IPS-15b (cell line): ENCODE measurements at regions not wholly inside any gene's neighbourhood (a gene's known extent, or its start where the extent isn't known, plus 50 kb on each side); places are given as distances from the start of the nearest gene placed in this dataset.

Experiments
- H3K27me3 ChIP-seq: one replicate; pipeline ENCODE4 v1.6.1; 2013; ENCODE audit warnings: low read length; ENCODE audit not compliant: control insufficient read depth, insufficient read depth
- H3K36me3 ChIP-seq: one replicate; pipeline ENCODE4 v1.6.1; 2013; ENCODE audit warnings: low read length; ENCODE audit not compliant: control insufficient read depth, insufficient read depth
- H3K4me1 ChIP-seq: one replicate; pipeline ENCODE4 v1.6.1; 2013; ENCODE audit warnings: mild to moderate bottlenecking, low read length; ENCODE audit not compliant: control insufficient read depth, insufficient read depth
- H3K4me3 ChIP-seq: one replicate; pipeline ENCODE4 v1.5.1; 2013; ENCODE audit warnings: low read depth, low read length
- H3K9ac ChIP-seq: one replicate; pipeline ENCODE4 v1.6.1; 2013; ENCODE audit warnings: low read depth, mild to moderate bottlenecking, low read length
- H3K9me3 ChIP-seq: one replicate; pipeline ENCODE4 v1.6.1; 2013; ENCODE audit warnings: mild to moderate bottlenecking, low read length; ENCODE audit not compliant: control insufficient read depth, insufficient read depth

DNA sequence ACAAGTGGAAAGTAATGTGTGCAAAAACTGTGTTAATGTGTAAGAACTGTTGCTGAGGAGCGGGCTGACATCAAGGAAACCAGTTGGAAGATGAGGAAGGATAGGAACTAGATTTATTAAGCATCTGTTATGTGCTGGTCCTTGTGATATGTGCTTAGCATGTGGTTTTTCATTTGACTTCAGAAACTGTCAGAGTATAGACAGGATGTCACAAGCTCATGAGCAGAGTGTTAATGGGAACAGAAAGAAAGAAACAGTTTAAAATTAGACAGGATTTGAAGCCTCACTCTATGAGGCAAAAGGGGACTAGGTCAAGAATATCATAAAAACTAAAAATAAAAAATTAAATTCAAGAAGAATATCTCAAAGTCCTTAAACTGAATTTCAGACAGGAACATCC lies 270.6 kb upstream of the DPPA4 start:
- Histone ChIP-seq H3K9ac (no peak overlapping the region), H3K4me1 (no peaks in the 10 kb centered on the region), H3K27me3 (no peaks in the 10 kb centered on the region), H3K9me3 (no peaks in the 10 kb centered on the region), H3K36me3 (no peaks in the 10 kb centered on the region), H3K4me3 (no peak overlapping the region)

GRCh38 chr3:109608574-109608973 lies 271.2 kb upstream of the DPPA4 start:
- Histone ChIP-seq H3K36me3 (no peaks in the 10 kb centered on the region), H3K27me3 (no peaks in the 10 kb centered on the region), H3K4me1 (no peaks in the 10 kb centered on the region), H3K9ac (no peak overlapping the region), H3K4me3 (no peak overlapping the region), H3K9me3 (no peaks in the 10 kb centered on the region)

DNA sequence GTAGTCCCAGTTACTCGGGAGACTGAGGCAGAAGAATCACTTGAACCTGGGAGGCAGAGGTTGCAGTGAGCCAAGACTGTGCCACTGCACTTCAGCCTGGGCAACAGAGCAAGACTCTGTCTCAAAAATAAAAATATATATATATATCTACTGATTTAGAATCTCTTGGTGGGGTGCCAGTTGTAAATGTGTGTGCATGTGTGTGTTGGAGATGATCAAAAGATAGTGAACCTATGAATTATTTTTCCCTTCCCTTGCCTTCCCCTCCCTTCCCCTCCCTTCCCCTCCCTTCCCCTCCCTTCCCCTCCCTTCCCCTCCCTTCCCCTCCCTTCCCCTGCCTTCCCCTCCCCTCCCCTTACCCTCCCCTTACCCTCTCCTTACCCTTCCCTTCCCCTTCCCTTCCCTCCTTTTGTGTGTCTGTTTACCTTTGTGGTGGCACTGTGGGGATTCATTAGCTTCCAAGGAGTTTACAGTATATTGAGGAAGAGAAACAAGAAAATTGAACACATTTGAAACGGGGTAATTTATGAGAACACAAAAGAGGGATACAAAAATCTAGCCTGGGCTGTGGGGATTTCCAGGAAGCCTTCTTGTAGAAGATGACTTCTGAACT lies 281.5 kb upstream of the DPPA4 start:
- no peaks in the 10 kb centered on the region for H3K4me1 ChIP-seq
- H3K4me3 ChIP-seq, result no peak overlapping the region
- H3K9me3 ChIP-seq, result no peaks in the 10 kb centered on the region
- no peak overlapping the region for H3K9ac ChIP-seq
- H3K27me3 ChIP-seq, result no peaks in the 10 kb centered on the region
- no peaks in the 10 kb centered on the region for H3K36me3 ChIP-seq

DNA sequence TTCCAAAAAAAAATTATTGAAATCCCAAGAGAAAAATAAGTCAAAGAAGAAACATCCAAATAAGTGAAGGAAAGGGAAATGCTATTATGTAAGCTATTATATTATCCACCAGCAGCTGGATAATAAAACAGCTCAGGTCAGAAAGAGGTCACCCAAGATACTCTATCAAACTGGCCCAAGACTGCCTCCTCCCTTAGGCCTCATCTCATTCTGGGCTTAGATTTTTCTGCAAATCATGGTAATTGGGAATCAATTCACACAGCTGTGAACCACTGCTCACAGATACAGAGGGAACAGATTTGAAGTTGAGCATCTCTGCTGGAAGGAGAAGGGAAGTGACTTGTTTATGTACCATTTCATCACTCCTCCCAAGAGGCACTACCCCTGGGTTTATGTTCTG lies 294.6 kb upstream of the DPPA4 start:
- H3K36me3 ChIP-seq, result no peaks in the 10 kb centered on the region
- H3K27me3 ChIP-seq, result no peaks in the 10 kb centered on the region
- H3K9me3 ChIP-seq, result no peaks in the 10 kb centered on the region
- H3K4me3 ChIP-seq, result no peak overlapping the region
- H3K4me1 ChIP-seq, result no peaks in the 10 kb centered on the region
- H3K9ac ChIP-seq, result no peak overlapping the region

GRCh38 chr3:109640146-109640652 lies 302.9 kb upstream of the DPPA4 start:
- Histone ChIP-seq H3K9ac (no peak overlapping the region), H3K36me3 (no peaks in the 10 kb centered on the region), H3K4me1 (no peaks in the 10 kb centered on the region), H3K4me3 (no peak overlapping the region), H3K27me3 (no peaks in the 10 kb centered on the region), H3K9me3 (no peaks in the 10 kb centered on the region)

DNA sequence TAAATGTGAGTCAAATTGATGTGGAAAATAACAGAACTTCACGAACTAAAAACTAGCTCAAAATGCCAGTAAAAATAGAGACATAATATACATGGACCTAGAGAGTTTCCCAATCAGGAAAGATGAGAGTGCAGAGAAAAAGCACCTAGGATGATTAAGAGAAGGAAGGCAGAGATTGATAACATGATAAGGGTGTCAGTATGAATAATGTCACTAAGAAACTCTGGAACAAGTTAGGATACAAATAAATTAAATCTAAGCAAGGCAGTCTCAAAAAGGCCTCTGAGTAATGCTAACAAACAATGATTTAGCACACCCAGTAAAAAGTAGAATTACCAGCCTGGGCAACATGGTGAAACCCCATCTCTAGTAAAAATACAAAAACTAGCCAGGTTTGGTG lies 304.7 kb upstream of the DPPA4 start:
- Histone ChIP-seq H3K4me1 (no peaks in the 10 kb centered on the region), H3K4me3 (no peak overlapping the region), H3K9me3 (no peaks in the 10 kb centered on the region), H3K9ac (no peak overlapping the region), H3K36me3 (no peaks in the 10 kb centered on the region), H3K27me3 (no peaks in the 10 kb centered on the region)

GRCh38 chr3:109643590-109643989 lies 306.2 kb upstream of the DPPA4 start:
- no peaks in the 10 kb centered on the region for H3K36me3 ChIP-seq
- H3K9me3 ChIP-seq, result no peaks in the 10 kb centered on the region
- H3K4me3 ChIP-seq, result no peak overlapping the region
- no peaks in the 10 kb centered on the region for H3K4me1 ChIP-seq
- no peak overlapping the region for H3K9ac ChIP-seq
- H3K27me3 ChIP-seq, result no peaks in the 10 kb centered on the region

GRCh38 chr3:109644332-109644731 lies 307.0 kb upstream of the DPPA4 start:
- Histone ChIP-seq H3K9me3 (no peaks in the 10 kb centered on the region), H3K27me3 (no peaks in the 10 kb centered on the region), H3K36me3 (no peaks in the 10 kb centered on the region), H3K4me3 (no peak overlapping the region), H3K9ac (no peak overlapping the region), H3K4me1 (no peaks in the 10 kb centered on the region)

DNA sequence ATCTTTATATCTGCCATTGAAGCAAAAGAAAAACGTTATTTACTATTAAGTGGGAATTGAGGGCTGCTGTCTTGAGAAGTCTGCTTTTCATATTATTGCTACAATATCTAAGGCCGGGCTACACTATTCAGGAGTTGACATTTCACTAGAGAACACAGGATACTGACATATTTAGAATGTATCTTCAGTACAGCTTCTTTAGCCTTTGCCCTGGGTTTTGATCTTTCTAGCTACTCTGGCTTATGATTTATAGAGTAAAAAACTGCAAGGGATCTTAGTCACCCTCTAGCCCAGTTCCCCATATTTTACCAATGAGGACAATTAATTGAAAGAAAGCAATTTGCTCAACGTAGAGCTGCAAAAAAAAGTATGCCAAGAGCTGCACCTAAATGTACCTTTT lies 307.4 kb upstream of the DPPA4 start:
- Histone ChIP-seq H3K9me3 (no peaks in the 10 kb centered on the region), H3K36me3 (no peaks in the 10 kb centered on the region), H3K4me1 (no peaks in the 10 kb centered on the region), H3K9ac (no peak overlapping the region), H3K4me3 (no peak overlapping the region), H3K27me3 (no peaks in the 10 kb centered on the region)

- no peaks in the 10 kb centered on the region for H3K4me1 ChIP-seq
- H3K9ac ChIP-seq, result no peak overlapping the region
- no peaks in the 10 kb centered on the region for H3K9me3 ChIP-seq
- no peaks in the 10 kb centered on the region for H3K36me3 ChIP-seq
- no peaks in the 10 kb centered on the region for H3K27me3 ChIP-seq
- no peak overlapping the region for H3K4me3 ChIP-seq
These were observed 310.7 kb upstream of the DPPA4 start for GRCh38 chr3:109648027-109648426.

DNA sequence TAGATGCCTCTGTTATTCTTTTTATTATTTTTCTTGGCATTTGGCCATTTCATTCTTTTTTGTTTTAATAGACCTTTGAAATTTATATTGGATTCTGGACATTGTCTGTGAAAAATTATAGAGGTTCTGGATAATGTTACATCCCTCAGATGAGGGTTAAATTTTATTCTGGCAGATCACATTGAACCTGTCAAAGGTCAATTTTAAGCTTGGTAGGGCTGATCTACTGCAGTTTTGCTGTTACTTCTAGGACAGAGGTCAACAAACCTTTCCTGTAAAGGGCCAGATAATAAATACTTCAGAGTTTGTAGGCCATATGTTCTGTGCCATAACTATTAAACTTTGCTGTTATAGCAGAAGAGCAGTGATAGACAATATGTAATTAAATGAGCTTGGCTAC lies 318.9 kb upstream of the DPPA4 start:
- Histone ChIP-seq H3K9me3 (no peaks in the 10 kb centered on the region), H3K36me3 (no peaks in the 10 kb centered on the region), H3K4me1 (no peaks in the 10 kb centered on the region), H3K27me3 (no peaks in the 10 kb centered on the region), H3K4me3 (no peak overlapping the region), H3K9ac (no peak overlapping the region)

GRCh38 chr3:109678600-109678999 lies 341.3 kb upstream of the DPPA4 start:
- no peaks in the 10 kb centered on the region for H3K36me3 ChIP-seq
- no peak overlapping the region for H3K9ac ChIP-seq
- H3K4me3 ChIP-seq, result no peak overlapping the region
- H3K9me3 ChIP-seq, result no peaks in the 10 kb centered on the region
- H3K27me3 ChIP-seq, result no peaks in the 10 kb centered on the region
- H3K4me1 ChIP-seq, result no peaks in the 10 kb centered on the region
